22Rv1 (cell line): ENCODE measurements at regions not wholly inside any gene's neighbourhood (a gene's known extent, or its start where the extent isn't known, plus 50 kb on each side); places are given as distances from the start of the nearest gene placed in this dataset.

Experiments used
- CTCF ChIP-seq: fragments of 450-650 bp; IDR thresholded peaks from 2 replicates; pipeline ENCODE4 v1.5.1; 2017; ENCODE audit warnings: mild to moderate bottlenecking
- ZFX ChIP-seq: fragments of 450-650 bp; IDR thresholded peaks from 2 replicates; pipeline ENCODE4 v1.6.1; 2017; ENCODE audit warnings: antibody characterized with exemption, borderline replicate concordance

GRCh38 chr21:35597750-35598339 is 462.5 kb downstream of the SETD4 start:
- TF ChIP-seq CTCF: no peak
- TF ChIP-seq ZFX: no peak
